GM13976 (cell line): ENCODE measurements at regions not wholly inside any gene's neighbourhood (a gene's known extent, or its start where the extent isn't known, plus 50 kb on each side); places are given as distances from the start of the nearest gene placed in this dataset.

ENCODE experiments used
- DNase-seq: peaks from one replicate; pipeline ENCODE4 v3.0.0; 2012; ENCODE audit warnings: low spot score
- CTCF ChIP-seq: IDR thresholded peaks from 2 replicates; pipeline ENCODE4 v1.5.1; 2012; ENCODE audit warnings: borderline replicate concordance, mild to moderate bottlenecking; ENCODE audit not compliant: insufficient read depth; ENCODE audit errors: extremely low read depth, missing control alignments, control extremely low read depth
- in situ Hi-C: fragments of 300-500 bp; cut with MboI; formaldehyde crosslinking; loops from one replicate; pipeline ENCODE4 v1.12.0; 2022; ENCODE audit warnings: low sequenced_read_pairs, mixed read lengths, inconsistent platforms; ENCODE audit not compliant: unreplicated experiment

- TF ChIP-seq CTCF, result no peak
- no peak for DNase-seq
- in situ Hi-C loops, result no loop called here
These were observed 534.4 kb upstream of the EPHA5 start for GRCh38 chr4:66204534-66205247.

- in situ Hi-C loops, result no loop called here
- no peak for TF ChIP-seq CTCF
These were observed 532.6 kb upstream of the EPHA5 start for GRCh38 chr4:66202870-66203269.

GRCh38 chr4:66197451-66197850 lies 527.2 kb upstream of the EPHA5 start:
- in situ Hi-C loops, result no loop called here
- TF ChIP-seq CTCF, result no peak

More at GRCh38 chr4:66202870-66203269, 532.6 kb upstream of the EPHA5 start:
- no peak for DNase-seq

GRCh38 chr4:66193487-66193886 lies 523.2 kb upstream of the EPHA5 start:
- DNase-seq, result no peak

More at GRCh38 chr4:66197451-66197850, 527.2 kb upstream of the EPHA5 start:
- DNase-seq, result no peak

GRCh38 chr4:66187175-66187720 lies 517.0 kb upstream of the EPHA5 start:
- DNase-seq, result no peak

More at GRCh38 chr4:66193487-66193886, 523.2 kb upstream of the EPHA5 start:
- in situ Hi-C loops, result no loop called here
- TF ChIP-seq CTCF, result no peak

GRCh38 chr4:66186095-66186494 lies 515.8 kb upstream of the EPHA5 start:
- TF ChIP-seq CTCF, result no peak
- no peak for DNase-seq
- in situ Hi-C loops, result no loop called here

More at GRCh38 chr4:66187175-66187720, 517.0 kb upstream of the EPHA5 start:
- in situ Hi-C loops, result no loop called here
- no peak for TF ChIP-seq CTCF
